WI38 (cell line): ENCODE measurements at regions not wholly inside any gene's neighbourhood (a gene's known extent, or its start where the extent isn't known, plus 50 kb on each side); places are given as distances from the start of the nearest gene placed in this dataset.

ENCODE experiments used
- H3K4me3 ChIP-seq: 2 replicates; pipeline ENCODE4 v1.5.1; 2011; ENCODE audit warnings: low read depth, mild to moderate bottlenecking, control low read depth, low read length
- CTCF ChIP-seq: IDR thresholded peaks from 2 replicates; pipeline ENCODE4 v1.5.1; 2012; ENCODE audit warnings: low read depth, mild to moderate bottlenecking, control low read depth, low read length

- no peak overlapping the region for H3K4me3 ChIP-seq
- no peak for TF ChIP-seq CTCF
Measured at GRCh38 chr18:67639872-67640271, 123.4 kb upstream of the DSEL start.

- H3K4me3 ChIP-seq = no peak overlapping the region
- no peak for TF ChIP-seq CTCF
Measured at GRCh38 chr18:67636597-67637385, 120.3 kb upstream of the DSEL start.

- H3K4me3 ChIP-seq = no peak overlapping the region
- TF ChIP-seq CTCF = no peak
Measured at GRCh38 chr18:67634631-67635338, 118.3 kb upstream of the DSEL start.

GRCh38 chr18:67633939-67634338 lies 117.4 kb upstream of the DSEL start:
- TF ChIP-seq CTCF = no peak
- no peak overlapping the region for H3K4me3 ChIP-seq

GRCh38 chr18:67621906-67622305 lies 105.4 kb upstream of the DSEL start:
- no peak for TF ChIP-seq CTCF
- no peak overlapping the region for H3K4me3 ChIP-seq

- no peak overlapping the region for H3K4me3 ChIP-seq
- TF ChIP-seq CTCF = no peak
Measured at GRCh38 chr18:67621049-67621713, 104.7 kb upstream of the DSEL start.

GRCh38 chr18:67618061-67618460 lies 101.5 kb upstream of the DSEL start:
- no peak overlapping the region for H3K4me3 ChIP-seq
- TF ChIP-seq CTCF = no peak
